Upper lobe of left lung (tissue), 6 donors: ENCODE measurements at regions not wholly inside any gene's neighbourhood (a gene's known extent, or its start where the extent isn't known, plus 50 kb on each side); places are given as distances from the start of the nearest gene placed in this dataset.

Source experiments
- ATAC-seq, 2 donors: fragments of 200-7000 bp; cut with Tn5 transposase; one replicate each; pipeline ENCODE4 v1.9.1; 2022; ENCODE audit warnings: mild to moderate bottlenecking in 2 of 2, moderate library complexity in 2 of 2; ENCODE audit not compliant: low FRiP score in 2 of 2
- DNase-seq, 2 donors: peaks; one replicate each; pipeline ENCODE4 v3.0.0-alpha.2; 2019 to 2020
- H3K27ac ChIP-seq, 4 donors: fragments of 200-600 bp; sonication (generic); one replicate each; pipeline ENCODE4 v1.5.1; 2016 to 2019
- H3K27me3 ChIP-seq, 4 donors: fragments of 200-600 bp; sonication (generic); one replicate each; pipeline ENCODE4 v1.5.1; 2017 to 2019
- H3K36me3 ChIP-seq, 4 donors: fragments of 200-600 bp; sonication (generic); one replicate each; pipeline ENCODE4 v1.5.1; 2016 to 2019
- H3K4me1 ChIP-seq, 4 donors: fragments of 200-600 bp; sonication (generic); one replicate each; pipeline ENCODE4 v1.5.1; 2018 to 2019
- H3K4me3 ChIP-seq, 4 donors: fragments of 200-600 bp; sonication (generic); one replicate each; pipeline ENCODE4 v1.5.1; 2017 to 2019; ENCODE audit warnings: mild to moderate bottlenecking in 2 of 4, moderate library complexity in 1 of 4
- H3K9me3 ChIP-seq, 4 donors: fragments of 200-600 bp; sonication (generic); one replicate each; pipeline ENCODE4 v1.5.1; 2018 to 2019
- CTCF ChIP-seq, 6 experiments: fragments of 450-650 bp in 4 of 6; fragments of 200-600 bp in 2 of 6; sonication (generic) in 2 of 6; IDR thresholded peaks; one replicate each; pipeline ENCODE4 v1.5.1; 2016 to 2019; ENCODE audit warnings: antibody characterized with exemption in 6 of 6
- EP300 ChIP-seq, 4 donors: sonication (generic); formaldehyde crosslinking; IDR thresholded peaks; one replicate each; pipeline ENCODE4 v1.5.1; 2017; ENCODE audit warnings: antibody characterized with exemption in 4 of 4, control low read depth in 2 of 4
- POLR2A ChIP-seq, 4 donors: fragments of 450-650 bp; IDR thresholded peaks; one replicate each; pipeline ENCODE4 v1.5.1; 2016 to 2017; ENCODE audit warnings: antibody characterized with exemption in 4 of 4, mild to moderate bottlenecking in 2 of 4
- POLR2AphosphoS5 ChIP-seq, 2 donors: sonication (generic); formaldehyde crosslinking; IDR thresholded peaks; one replicate each; pipeline ENCODE4 v1.5.1; 2017; ENCODE audit warnings: antibody characterized with exemption in 2 of 2
- WGBS, 2 donors: methylation state at CpG; one replicate each; pipeline ENCODE4 v1.1.5; 2017 to 2018; 5-methylcytosine and 5-hydroxymethylcytosine counted together
- donor health status: DM: no; HTN: no; CAD: no; lungs with moderate emphysema.
- donor health status: DM: no; HTN: yes; CAD: no; lungs with severe emphysema.

DNA sequence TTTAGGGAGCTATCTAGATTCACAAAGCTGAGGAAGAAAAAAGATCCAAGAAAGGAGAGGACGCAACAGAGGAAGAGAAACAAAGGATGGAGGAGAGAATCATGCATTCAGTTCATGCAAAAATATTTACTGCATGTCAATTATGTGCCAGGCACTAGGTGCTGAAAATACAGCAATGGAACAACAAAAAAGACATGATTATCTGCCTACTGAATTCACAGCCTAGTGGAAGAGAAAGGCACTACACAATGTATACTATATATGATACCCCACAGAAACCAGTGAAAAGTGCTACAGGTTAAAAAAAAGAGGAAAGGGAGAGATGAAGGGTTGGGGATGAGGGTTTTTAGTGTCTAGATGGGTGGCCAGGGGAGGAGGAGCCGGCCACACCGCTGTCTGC is 520.4 kb upstream of the CELF2 start:
- TF ChIP-seq CTCF (IDR thresholded peaks at IDR 0.05) (no peak), POLR2AphosphoS5 (IDR thresholded peaks at IDR 0.05) (no peak)

DNA sequence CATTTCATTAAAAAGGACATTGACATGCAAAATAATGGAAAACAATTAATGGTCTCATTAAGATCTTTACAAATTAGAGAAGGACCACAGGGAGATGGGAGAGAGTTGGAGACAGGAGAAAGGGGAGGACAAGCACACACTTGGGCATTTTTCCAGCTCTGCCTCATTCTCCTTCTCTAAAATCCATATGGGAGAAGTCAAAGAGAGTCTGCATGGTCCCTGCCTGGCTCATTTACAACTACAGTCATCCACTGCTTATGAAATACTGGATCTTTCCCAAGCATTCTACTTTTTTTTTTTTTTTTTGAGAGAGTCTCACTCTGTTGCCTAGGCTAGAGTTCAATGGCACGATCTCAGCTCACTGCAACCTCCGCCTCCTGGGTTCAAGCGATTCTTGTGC is 518.9 kb upstream of the CELF2 start:
- no peak overlapping the region for H3K4me3 ChIP-seq
- no peaks in the 10 kb centered on the region for H3K4me1 ChIP-seq
- ATAC-seq = no peak
- H3K27ac ChIP-seq = no peak overlapping the region
- H3K36me3 ChIP-seq = no peaks in the 10 kb centered on the region
- DNase-seq = no peak
- WGBS, 2 donors = 87 to 98% methylated on average over 3 of the region's 3 CpGs
- H3K9me3 ChIP-seq = no peaks in the 10 kb centered on the region
- H3K27me3 ChIP-seq = no peaks in the 10 kb centered on the region
- no peak for TF ChIP-seq POLR2A (IDR thresholded peaks at IDR 0.05)
- TF ChIP-seq POLR2AphosphoS5 (IDR thresholded peaks at IDR 0.05) = no peak
- TF ChIP-seq CTCF (IDR thresholded peaks at IDR 0.05) = no peak
- TF ChIP-seq EP300 (IDR thresholded peaks at IDR 0.05) = no peak

More for the DNA sequence above, 520.4 kb upstream of the CELF2 start:
- Histone ChIP-seq H3K4me1 (no peaks in the 10 kb centered on the region), H3K36me3 (no peaks in the 10 kb centered on the region), H3K27me3 (no peaks in the 10 kb centered on the region), H3K27ac (no peak overlapping the region), H3K4me3 (no peak overlapping the region), H3K9me3 (no peaks in the 10 kb centered on the region)
- no peak for ATAC-seq
- WGBS, 2 donors = 92 to 94% methylated on average over 3 of the region's 3 CpGs
- DNase-seq = peak in 1 of 2 donors; percentile 20

GRCh38 chr10:10499839-10500238 is 517.8 kb upstream of the CELF2 start:
- H3K36me3 ChIP-seq = no peaks in the 10 kb centered on the region
- ATAC-seq (no peak), DNase-seq (no peak)
- no peaks in the 10 kb centered on the region for H3K9me3 ChIP-seq
- no peak for TF ChIP-seq POLR2A (IDR thresholded peaks at IDR 0.05)
- no peak for TF ChIP-seq POLR2AphosphoS5 (IDR thresholded peaks at IDR 0.05)
- no peak for TF ChIP-seq CTCF (IDR thresholded peaks at IDR 0.05)
- no peak for TF ChIP-seq EP300 (IDR thresholded peaks at IDR 0.05)
- H3K27me3 ChIP-seq = no peaks in the 10 kb centered on the region
- 42 to 48% methylated on average over 2 of the region's 2 CpGs for WGBS, 2 donors
- no peak overlapping the region for H3K4me3 ChIP-seq
- H3K27ac ChIP-seq = no peak overlapping the region
- no peaks in the 10 kb centered on the region for H3K4me1 ChIP-seq

GRCh38 chr10:10500937-10501336 is 516.7 kb upstream of the CELF2 start:
- 95 to 98% methylated on average over 2 of the region's 2 CpGs for WGBS, 2 donors
- Histone ChIP-seq H3K27me3 (no peaks in the 10 kb centered on the region), H3K27ac (no peak overlapping the region), H3K9me3 (no peaks in the 10 kb centered on the region), H3K4me3 (no peak overlapping the region), H3K36me3 (no peaks in the 10 kb centered on the region), H3K4me1 (no peaks in the 10 kb centered on the region)
- ATAC-seq (no peak), DNase-seq (no peak)
- TF ChIP-seq EP300 (IDR thresholded peaks at IDR 0.05) (no peak), CTCF (IDR thresholded peaks at IDR 0.05) (no peak), POLR2AphosphoS5 (IDR thresholded peaks at IDR 0.05) (no peak), POLR2A (IDR thresholded peaks at IDR 0.05) (no peak)

GRCh38 chr10:10503772-10504171 is 513.9 kb upstream of the CELF2 start:
- DNase-seq (no peak), ATAC-seq (no peak)
- H3K27ac ChIP-seq = no peak overlapping the region
- no peaks in the 10 kb centered on the region for H3K9me3 ChIP-seq
- 77 to 78% methylated on average over 1 of the region's 1 CpG for WGBS, 2 donors
- H3K4me3 ChIP-seq = no peak overlapping the region
- no peaks in the 10 kb centered on the region for H3K36me3 ChIP-seq
- TF ChIP-seq CTCF (IDR thresholded peaks at IDR 0.05) = no peak
- TF ChIP-seq POLR2A (IDR thresholded peaks at IDR 0.05) = no peak
- no peak for TF ChIP-seq POLR2AphosphoS5 (IDR thresholded peaks at IDR 0.05)
- no peaks in the 10 kb centered on the region for H3K4me1 ChIP-seq
- no peaks in the 10 kb centered on the region for H3K27me3 ChIP-seq
